OCI-LY3 (cell line): ENCODE measurements at regions not wholly inside any gene's neighbourhood (a gene's known extent, or its start where the extent isn't known, plus 50 kb on each side); places are given as distances from the start of the nearest gene placed in this dataset.

Source experiments
- H2AFZ ChIP-seq: fragments of 200-600, 300-600 bp; shearing (Covaris generic); 2 replicates; pipeline ENCODE4 v1.6.0; 2014; ENCODE audit warnings: antibody characterized with exemption, low read depth, low read length
- H3K27ac ChIP-seq: fragments of 200-600, 300-600 bp; sonication (generic); 2 replicates; pipeline ENCODE4 v1.5.1; 2014; ENCODE audit warnings: mild to moderate bottlenecking, low read length, moderate library complexity, mixed read lengths
- H3K27me3 ChIP-seq: fragments of 200-600, 300-600 bp; sonication (generic); 2 replicates; pipeline ENCODE4 v1.6.1; 2014; ENCODE audit warnings: low read depth, low read length, mixed read lengths
- H3K36me3 ChIP-seq: fragments of 200-600, 300-600 bp; sonication (generic); replicated peaks from 2 replicates; pipeline ENCODE3; 2014; ENCODE audit warnings: low read depth, low read length, mixed read lengths
- H3K4me1 ChIP-seq: fragments of 300-600, 200-600 bp; sonication (generic); 2 replicates; pipeline ENCODE4 v1.6.1; 2014; ENCODE audit warnings: low read length, mixed read lengths
- H3K4me2 ChIP-seq: fragments of 200-600, 300-600 bp; sonication (generic); 2 replicates; pipeline ENCODE4 v1.6.1; 2014; ENCODE audit warnings: low read length, mixed read lengths
- H3K4me3 ChIP-seq: fragments of 300-600, 200-600 bp; sonication (generic); 2 replicates; pipeline ENCODE4 v1.5.1; 2014; ENCODE audit warnings: antibody characterized with exemption, mild to moderate bottlenecking, low read length, moderate library complexity
- H3K79me2 ChIP-seq: fragments of 300-600, 200-600 bp; shearing (Covaris generic); 2 replicates; pipeline ENCODE4 v1.6.1; 2014; ENCODE audit warnings: mild to moderate bottlenecking, low read length, mixed read lengths
- H3K9ac ChIP-seq: fragments of 300-600, 200-600 bp; shearing (Covaris generic); 2 replicates; pipeline ENCODE4 v1.6.0; 2014; ENCODE audit warnings: mild to moderate bottlenecking, low read length, moderate library complexity
- H3K9me3 ChIP-seq: fragments of 200-600, 300-600 bp; shearing (Covaris generic); 2 replicates; pipeline ENCODE4 v1.6.1; 2014; ENCODE audit warnings: low read length, mixed read lengths; ENCODE audit not compliant: insufficient read depth
- H4K20me1 ChIP-seq: fragments of 200-600, 300-600 bp; sonication (generic); 2 replicates; pipeline ENCODE4 v1.6.1; 2016; ENCODE audit warnings: low read length, mixed read lengths; ENCODE audit not compliant: insufficient read depth
- EZH2phosphoT487 ChIP-seq: fragments of 200-600 bp; shearing (Covaris generic); IDR thresholded peaks from 2 replicates; pipeline ENCODE4 v1.6.1; 2018; ENCODE audit warnings: antibody characterized with exemption, mixed run types, low read depth
- TF ChIP-seq, protein P1 (sequence below): fragments of 200-600, 300-600 bp; sonication (generic); IDR thresholded peaks from 2 replicates; pipeline ENCODE4 v1.5.1; 2014; ENCODE audit warnings: antibody characterized with exemption, low read length, low read depth

DNA sequence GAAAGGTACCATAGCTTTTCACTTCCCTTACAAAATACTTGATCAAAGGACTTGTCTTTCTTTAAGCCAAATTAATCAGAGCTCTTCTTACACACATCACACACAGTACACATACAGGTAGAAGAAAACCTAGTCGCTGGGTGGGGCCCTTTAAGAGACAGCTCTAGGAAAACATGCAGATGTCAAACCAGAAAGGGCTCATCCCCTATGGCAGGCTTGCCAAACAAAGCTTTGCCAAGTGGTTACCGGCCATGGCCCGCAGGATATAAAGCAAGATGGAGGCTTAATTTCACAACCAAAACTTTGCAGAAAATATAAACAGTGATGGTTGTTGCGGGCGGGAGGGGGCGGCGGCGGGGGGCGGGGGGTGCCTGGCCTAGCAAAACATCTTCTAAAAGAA lies 2156.0 kb upstream of the PIK3C3 start:
- no peak overlapping the region for H3K4me2 ChIP-seq
- no peak overlapping the region for H3K9ac ChIP-seq
- H2AFZ ChIP-seq = no peak overlapping the region

DNA sequence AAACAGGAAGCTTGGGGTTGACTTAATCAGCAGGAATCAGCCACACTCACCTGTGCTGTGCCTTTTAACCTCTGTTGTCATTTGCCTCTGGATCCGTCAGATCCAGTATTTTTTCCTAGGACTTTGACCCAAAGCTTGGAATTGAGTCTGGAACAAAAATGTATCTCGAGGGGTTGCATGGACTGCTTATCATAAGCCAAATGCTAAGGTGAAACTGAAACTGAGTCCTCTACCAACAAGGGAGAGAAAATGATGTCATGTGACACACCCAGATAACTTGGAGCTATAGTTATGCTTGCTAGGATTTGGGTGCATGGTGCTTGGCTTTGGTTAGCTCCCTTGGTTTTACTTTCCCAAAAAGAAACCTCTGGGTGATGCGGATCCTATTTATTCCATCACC lies 2158.6 kb upstream of the PIK3C3 start:
- Histone ChIP-seq H3K79me2 (no peaks in the 10 kb centered on the region), H2AFZ (no peak overlapping the region), H3K9ac (no peak overlapping the region), H3K4me1 (peaks cover 10% of the 10 kb centered on the region), H3K4me2 (no peak overlapping the region), H3K36me3 (no peaks in the 10 kb centered on the region), H3K4me3 (no peak overlapping the region), H3K27ac (no peak overlapping the region), H3K9me3 (peaks cover 6% of the 10 kb centered on the region), H4K20me1 (no peaks in the 10 kb centered on the region), H3K27me3 (no peaks in the 10 kb centered on the region)
- no peak for TF ChIP-seq EZH2phosphoT487
- TF ChIP-seq, protein P1, sequence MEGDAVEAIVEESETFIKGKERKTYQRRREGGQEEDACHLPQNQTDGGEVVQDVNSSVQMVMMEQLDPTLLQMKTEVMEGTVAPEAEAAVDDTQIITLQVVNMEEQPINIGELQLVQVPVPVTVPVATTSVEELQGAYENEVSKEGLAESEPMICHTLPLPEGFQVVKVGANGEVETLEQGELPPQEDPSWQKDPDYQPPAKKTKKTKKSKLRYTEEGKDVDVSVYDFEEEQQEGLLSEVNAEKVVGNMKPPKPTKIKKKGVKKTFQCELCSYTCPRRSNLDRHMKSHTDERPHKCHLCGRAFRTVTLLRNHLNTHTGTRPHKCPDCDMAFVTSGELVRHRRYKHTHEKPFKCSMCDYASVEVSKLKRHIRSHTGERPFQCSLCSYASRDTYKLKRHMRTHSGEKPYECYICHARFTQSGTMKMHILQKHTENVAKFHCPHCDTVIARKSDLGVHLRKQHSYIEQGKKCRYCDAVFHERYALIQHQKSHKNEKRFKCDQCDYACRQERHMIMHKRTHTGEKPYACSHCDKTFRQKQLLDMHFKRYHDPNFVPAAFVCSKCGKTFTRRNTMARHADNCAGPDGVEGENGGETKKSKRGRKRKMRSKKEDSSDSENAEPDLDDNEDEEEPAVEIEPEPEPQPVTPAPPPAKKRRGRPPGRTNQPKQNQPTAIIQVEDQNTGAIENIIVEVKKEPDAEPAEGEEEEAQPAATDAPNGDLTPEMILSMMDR = no peak

More for the DNA sequence above, 2156.0 kb upstream of the PIK3C3 start:
- Histone ChIP-seq H3K4me1 (peaks cover 10% of the 10 kb centered on the region), H4K20me1 (no peaks in the 10 kb centered on the region), H3K4me3 (no peak overlapping the region), H3K79me2 (no peaks in the 10 kb centered on the region), H3K9me3 (peaks cover 21% of the 10 kb centered on the region), H3K27me3 (no peaks in the 10 kb centered on the region), H3K36me3 (peaks cover 7% of the 10 kb centered on the region), H3K27ac (no peak overlapping the region)
- no peak for TF ChIP-seq EZH2phosphoT487
- TF ChIP-seq, protein P1 = no peak

DNA sequence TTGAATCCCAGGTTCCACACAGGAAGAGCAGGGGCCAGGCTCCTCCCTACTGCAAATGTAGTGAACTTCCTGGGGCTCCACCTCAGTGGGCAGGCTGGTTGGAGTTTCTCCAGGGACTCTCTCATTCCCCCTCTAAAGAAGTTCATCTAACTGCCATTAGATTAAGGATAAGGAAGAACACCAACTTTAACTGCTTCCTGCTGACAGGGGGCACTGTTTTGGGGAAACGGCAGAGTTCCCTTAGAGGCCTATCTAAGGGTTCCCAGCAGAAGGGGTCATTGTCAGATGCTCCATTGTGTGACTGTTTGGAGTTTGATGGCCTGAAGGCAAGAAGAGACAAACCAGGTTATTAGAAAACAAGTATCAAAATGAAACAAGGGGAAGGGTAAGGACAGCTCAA lies 2159.7 kb upstream of the PIK3C3 start:
- TF ChIP-seq EZH2phosphoT487 = no peak
- TF ChIP-seq, protein P1 = no peak; the same call in 1 of the 2 replicates

DNA sequence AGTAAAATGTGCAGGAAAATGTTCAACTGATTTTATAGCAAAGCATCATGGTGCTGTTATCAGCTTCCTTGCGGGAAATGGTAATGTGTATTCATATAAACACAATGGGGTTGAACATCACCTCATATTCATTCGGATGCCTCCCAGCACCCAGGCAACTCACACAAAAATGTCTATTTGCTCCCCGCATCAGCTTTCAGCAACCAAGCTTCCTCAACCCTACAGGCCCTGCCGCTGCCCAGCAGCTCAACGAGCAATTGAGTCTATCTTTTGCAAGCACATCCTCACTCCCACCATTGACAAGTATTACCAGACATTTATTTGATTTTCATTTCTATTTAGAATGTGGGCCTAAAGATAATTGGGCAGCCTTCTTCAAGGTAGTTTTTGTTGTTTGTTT lies 2161.4 kb upstream of the PIK3C3 start:
- Histone ChIP-seq H3K4me1 (no peaks in the 10 kb centered on the region), H3K79me2 (no peaks in the 10 kb centered on the region), H4K20me1 (no peaks in the 10 kb centered on the region), H2AFZ (no peak overlapping the region), H3K36me3 (no peaks in the 10 kb centered on the region), H3K27me3 (no peaks in the 10 kb centered on the region), H3K4me2 (no peak overlapping the region), H3K9me3 (no peaks in the 10 kb centered on the region), H3K4me3 (no peak overlapping the region), H3K27ac (no peak overlapping the region), H3K9ac (no peak overlapping the region)
- TF ChIP-seq EZH2phosphoT487 = no peak
- TF ChIP-seq, protein P1 = no peak

More for the DNA sequence above, 2159.7 kb upstream of the PIK3C3 start:
- Histone ChIP-seq H3K36me3 (no peaks in the 10 kb centered on the region), H3K9ac (no peak overlapping the region), H3K9me3 (no peaks in the 10 kb centered on the region), H3K79me2 (no peaks in the 10 kb centered on the region), H3K4me3 (no peak overlapping the region), H3K4me1 (peaks cover 3% of the 10 kb centered on the region), H3K4me2 (no peak overlapping the region), H3K27ac (no peak overlapping the region), H3K27me3 (no peaks in the 10 kb centered on the region), H4K20me1 (no peaks in the 10 kb centered on the region), H2AFZ (0 out of 2 replicates have a peak overlapping the region, but pooled peaks have one; percentile 27)
